Body of pancreas (tissue), 4 donors: ENCODE measurements at regions not wholly inside any gene's neighbourhood (a gene's known extent, or its start where the extent isn't known, plus 50 kb on each side); places are given as distances from the start of the nearest gene placed in this dataset.

Experiments used
- ATAC-seq: fragments of 150-250 bp; one replicate; pipeline ENCODE4 v1.9.1; 2016
- DNase-seq, 4 donors: peaks; one replicate each; pipeline ENCODE4 v3.0.0-alpha.2; 2019
- H3K27ac ChIP-seq, 4 donors: fragments of 200-600 bp; sonication (generic); 1 replicate in 3 of 4; 2 replicates in 1 of 4; pipeline versions ENCODE4 v1.5.1 to v1.6.1; 2016 to 2019; ENCODE audit warnings: mild to moderate bottlenecking in 1 of 4, mixed read lengths in 1 of 4, moderate library complexity in 1 of 4
- H3K27me3 ChIP-seq, 2 donors: fragments of 200-600 bp; sonication (generic); one replicate each; pipeline ENCODE4 v1.6.0; 2016; ENCODE audit warnings: mild to moderate bottlenecking in 1 of 2
- H3K36me3 ChIP-seq, 2 donors: fragments of 200-600 bp; sonication (generic); replicated peaks in 1 of 2; 2 replicates each; pipeline ENCODE4 v1.5.1; 2016; ENCODE audit warnings: low read depth in 2 of 2; ENCODE audit not compliant: insufficient read depth in 1 of 2
- H3K4me1 ChIP-seq: fragments of 200-600 bp; sonication (generic); one replicate; pipeline ENCODE4 v1.6.0; 2016
- H3K4me3 ChIP-seq, 2 donors: fragments of 200-600 bp; sonication (generic); 1 replicate in 1 of 2; 2 replicates in 1 of 2; pipeline ENCODE4 v1.5.1; 2016 to 2019
- H3K9me3 ChIP-seq, 3 donors: fragments of 200-600 bp; sonication (generic); 1 replicate in 2 of 3; 2 replicates in 1 of 3; pipeline ENCODE4 v1.5.1; 2016
- CTCF ChIP-seq, 7 experiments: fragments of 450-650 bp in 4 of 7; fragments of 200-600 bp in 3 of 7; sonication (generic) in 3 of 7; IDR thresholded peaks; one replicate each; pipeline ENCODE4 v1.5.1; 2016 to 2019; ENCODE audit warnings: antibody characterized with exemption in 7 of 7
- POLR2A ChIP-seq, 3 donors: fragments of 450-650 bp; IDR thresholded peaks; one replicate each; pipeline ENCODE4 v1.6.1; 2016; ENCODE audit warnings: antibody characterized with exemption in 3 of 3, mild to moderate bottlenecking in 2 of 3
- WGBS, 2 donors: methylation state at CpG; one replicate each; pipeline ENCODE4 v1.1.5; 2017; 5-methylcytosine and 5-hydroxymethylcytosine counted together
- intact Hi-C: fragments of 100-400 bp; cut with DNase I; formaldehyde crosslinking; loops from one replicate; pipeline ENCODE4 v1.15.1; 2023

- WGBS, 2 donors, result 76 to 78% methylated on average over 5 of the region's 5 CpGs
- intact Hi-C loops, result no loop called here
Observed at GRCh38 chr2:118496467-118496866, 351.0 kb downstream of the EN1 start.

GRCh38 chr2:118495290-118495689 is 352.2 kb downstream of the EN1 start:
- Histone ChIP-seq H3K27me3 (no peaks in the 10 kb centered on the region), H3K36me3 (no peaks in the 10 kb centered on the region), H3K9me3 (no peaks in the 10 kb centered on the region), H3K4me1 (no peaks in the 10 kb centered on the region), H3K27ac (no peak overlapping the region), H3K4me3 (no peak overlapping the region)
- no peak for DNase-seq
- 65 to 68% methylated on average over 4 of the region's 4 CpGs for WGBS, 2 donors
- ATAC-seq, result no peak
- intact Hi-C loops, result no loop called here
- TF ChIP-seq CTCF (IDR thresholded peaks at IDR 0.05) (no peak), POLR2A (IDR thresholded peaks at IDR 0.05) (no peak)

More at GRCh38 chr2:118496467-118496866, 351.0 kb downstream of the EN1 start:
- no peaks in the 10 kb centered on the region for H3K27me3 ChIP-seq
- no peak for TF ChIP-seq POLR2A (IDR thresholded peaks at IDR 0.05)
- no peaks in the 10 kb centered on the region for H3K36me3 ChIP-seq
- H3K9me3 ChIP-seq, result no peaks in the 10 kb centered on the region
- H3K27ac ChIP-seq, result no peak overlapping the region
- H3K4me3 ChIP-seq, result no peak overlapping the region
- H3K4me1 ChIP-seq, result no peaks in the 10 kb centered on the region
- ATAC-seq, result no peak
- no peak for DNase-seq

GRCh38 chr2:118493213-118493612 is 354.2 kb downstream of the EN1 start:
- TF ChIP-seq CTCF (IDR thresholded peaks at IDR 0.05) (no peak), POLR2A (IDR thresholded peaks at IDR 0.05) (no peak)
- Histone ChIP-seq H3K4me3 (no peak overlapping the region), H3K27ac (no peak overlapping the region), H3K9me3 (no peaks in the 10 kb centered on the region), H3K36me3 (no peaks in the 10 kb centered on the region), H3K4me1 (no peaks in the 10 kb centered on the region), H3K27me3 (no peaks in the 10 kb centered on the region)
- 69 to 76% methylated on average over 7 of the region's 7 CpGs for WGBS, 2 donors
- ATAC-seq (no peak), DNase-seq (no peak)
- intact Hi-C loops, result no loop called here

- TF ChIP-seq POLR2A (IDR thresholded peaks at IDR 0.05) (no peak), CTCF (IDR thresholded peaks at IDR 0.05) (peak in 4 of 7 experiments; percentile 32 to 64 (median 40))
- H3K9me3 ChIP-seq, result no peaks in the 10 kb centered on the region
- no peak for ATAC-seq
- H3K4me1 ChIP-seq, result no peaks in the 10 kb centered on the region
- DNase-seq, result no peak
- H3K27ac ChIP-seq, result no peak overlapping the region
- H3K36me3 ChIP-seq, result no peaks in the 10 kb centered on the region
- no peak overlapping the region for H3K4me3 ChIP-seq
- intact Hi-C loops, result no loop called here
- H3K27me3 ChIP-seq, result no peaks in the 10 kb centered on the region
Observed at GRCh38 chr2:118492335-118492734, 355.1 kb downstream of the EN1 start.

- ATAC-seq, result no peak
- H3K4me1 ChIP-seq, result no peaks in the 10 kb centered on the region
- H3K9me3 ChIP-seq, result no peaks in the 10 kb centered on the region
- TF ChIP-seq POLR2A (IDR thresholded peaks at IDR 0.05) (no peak), CTCF (IDR thresholded peaks at IDR 0.05) (no peak)
- no peak overlapping the region for H3K4me3 ChIP-seq
- H3K36me3 ChIP-seq, result no peaks in the 10 kb centered on the region
- intact Hi-C loops, result no loop called here
- WGBS, 2 donors, result 66 to 89% methylated on average over 4 of the region's 4 CpGs
- no peak overlapping the region for H3K27ac ChIP-seq
- DNase-seq, result no peak
- no peaks in the 10 kb centered on the region for H3K27me3 ChIP-seq
Observed at GRCh38 chr2:118490330-118490729, 357.1 kb downstream of the EN1 start.
